ENCODE measurements at regions not wholly inside any gene's neighbourhood (a gene's known extent, or its start where the extent isn't known, plus 50 kb on each side); places are given as distances from the start of the nearest gene placed in this dataset.
"Not testable (repeated sequence)": the region's sequence is repeated elsewhere in the genome, so short reads cannot be mapped to it uniquely, and the experiment has no call there.

GRCh38 chr3:176623468-176624150 lies 573.7 kb downstream of the TBL1XR1 start:
- CTCF ChIA-PET, result no interaction called here
- intact Hi-C loops (cut with micrococcal nuclease), result no loop called here
- POLR2A ChIA-PET, result no interaction called here

DNA sequence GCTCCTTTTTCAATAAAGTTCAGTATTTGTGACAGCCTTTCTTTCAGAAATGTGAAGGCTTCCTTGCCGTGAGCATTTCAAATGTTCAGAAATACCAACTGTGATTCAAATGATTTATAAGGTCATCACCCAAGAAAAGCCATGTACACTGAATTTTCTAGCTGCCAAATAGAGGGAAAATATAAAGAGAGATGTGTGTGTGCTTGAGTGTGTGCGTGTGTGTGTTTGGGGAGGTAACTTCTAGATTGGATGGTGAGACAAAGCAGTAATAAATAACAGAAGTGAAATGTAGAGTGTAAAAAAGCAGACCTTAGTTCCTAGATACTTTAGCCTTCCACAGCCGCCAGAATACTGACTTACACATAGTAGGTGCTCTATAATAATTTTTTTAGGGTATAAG lies 577.4 kb downstream of the TBL1XR1 start:
- H3K36me3 Mint-ChIP-seq, result no peaks in the 10 kb centered on the region
- no peaks in the 10 kb centered on the region for H3K27me3 Mint-ChIP-seq
- no peak overlapping the region for H3K4me3 Mint-ChIP-seq
- H3K9me3 Mint-ChIP-seq, result no peaks in the 10 kb centered on the region
- ChIA-PET CTCF (no interaction called here), POLR2A (no interaction called here)
- intact Hi-C loops (cut with micrococcal nuclease), result no loop called here
- H3K27ac Mint-ChIP-seq, result no peak overlapping the region
- H3K4me1 Mint-ChIP-seq (ENCODE audit: low read depth), result no peaks in the 10 kb centered on the region
- no peak for DNase-seq

More at GRCh38 chr3:176623468-176624150, 573.7 kb downstream of the TBL1XR1 start:
- DNase-seq, result no peak
- Mint-ChIP-seq H3K4me3 (no peak overlapping the region), H3K4me1 (ENCODE audit: low read depth) (no peaks in the 10 kb centered on the region), H3K36me3 (no peaks in the 10 kb centered on the region), H3K27ac (no peak overlapping the region), H3K9me3 (no peaks in the 10 kb centered on the region), H3K27me3 (no peaks in the 10 kb centered on the region)

DNA sequence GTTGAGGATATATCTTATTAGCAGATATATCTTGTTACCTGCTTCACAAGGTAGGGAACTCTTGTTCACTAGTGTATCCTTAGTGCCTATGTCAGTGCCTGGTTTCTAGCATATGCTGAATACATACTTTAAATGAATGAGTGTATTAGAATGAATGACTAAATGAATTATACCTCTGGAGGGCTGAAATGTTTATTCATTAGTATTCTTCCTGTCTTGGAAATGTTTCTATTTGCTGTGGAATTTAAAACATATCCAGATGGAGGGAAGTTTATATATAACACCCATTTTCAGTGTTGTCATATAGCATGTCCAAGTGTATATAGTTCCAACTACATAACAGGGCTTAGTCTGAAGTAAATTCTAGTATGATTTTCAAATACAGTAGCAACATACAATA lies 581.5 kb downstream of the TBL1XR1 start:
- CTCF ChIA-PET, result no interaction called here
- H3K9me3 Mint-ChIP-seq, result no peaks in the 10 kb centered on the region
- no peak overlapping the region for H3K4me3 Mint-ChIP-seq

GRCh38 chr3:176611703-176612102 lies 585.6 kb downstream of the TBL1XR1 start:
- H3K36me3 Mint-ChIP-seq, result no peaks in the 10 kb centered on the region
- ChIA-PET CTCF (interaction anchor here (0.5 kb wide), 1 partner anchor 1414 kb away, joined by 3 read pairs; no protein-coding TSS in a partner anchor), POLR2A (no interaction called here)
- no peak overlapping the region for H3K4me3 Mint-ChIP-seq
- no peaks in the 10 kb centered on the region for H3K9me3 Mint-ChIP-seq
- no peaks in the 10 kb centered on the region for H3K4me1 Mint-ChIP-seq (ENCODE audit: low read depth)
- DNase-seq, result no peak
- H3K27ac Mint-ChIP-seq, result no peak overlapping the region
- intact Hi-C loops (cut with micrococcal nuclease), result no loop called here
- H3K27me3 Mint-ChIP-seq, result no peaks in the 10 kb centered on the region

More for the DNA sequence above, 581.5 kb downstream of the TBL1XR1 start:
- H3K27ac Mint-ChIP-seq, result no peak overlapping the region
- POLR2A ChIA-PET, result no interaction called here
- no peak for DNase-seq
- H3K4me1 Mint-ChIP-seq (ENCODE audit: low read depth), result no peaks in the 10 kb centered on the region
- H3K27me3 Mint-ChIP-seq, result no peaks in the 10 kb centered on the region
- no peaks in the 10 kb centered on the region for H3K36me3 Mint-ChIP-seq
- intact Hi-C loops (cut with micrococcal nuclease), result no loop called here

- ChIA-PET POLR2A (no interaction called here), CTCF (no interaction called here)
- peaks cover 3% of the 10 kb centered on the region for H3K9me3 Mint-ChIP-seq
- H3K36me3 Mint-ChIP-seq, result no peaks in the 10 kb centered on the region
- no peak overlapping the region for H3K27ac Mint-ChIP-seq
- no peaks in the 10 kb centered on the region for H3K4me1 Mint-ChIP-seq (ENCODE audit: low read depth)
- no peak overlapping the region for H3K4me3 Mint-ChIP-seq
- DNase-seq, result no peak
- no peaks in the 10 kb centered on the region for H3K27me3 Mint-ChIP-seq
- intact Hi-C loops (cut with micrococcal nuclease), result no loop called here
Observed at GRCh38 chr3:176609361-176609760, 587.9 kb downstream of the TBL1XR1 start.

GRCh38 chr3:176605553-176605952 lies 591.7 kb downstream of the TBL1XR1 start:
- H3K27ac Mint-ChIP-seq; intact Hi-C loops (cut with micrococcal nuclease); H3K9me3 Mint-ChIP-seq; POLR2A ChIA-PET; H3K4me1 Mint-ChIP-seq (ENCODE audit: low read depth); DNase-seq; CTCF ChIA-PET; H3K4me3 Mint-ChIP-seq; H3K27me3 Mint-ChIP-seq; H3K36me3 Mint-ChIP-seq: not testable (repeated sequence)

DNA sequence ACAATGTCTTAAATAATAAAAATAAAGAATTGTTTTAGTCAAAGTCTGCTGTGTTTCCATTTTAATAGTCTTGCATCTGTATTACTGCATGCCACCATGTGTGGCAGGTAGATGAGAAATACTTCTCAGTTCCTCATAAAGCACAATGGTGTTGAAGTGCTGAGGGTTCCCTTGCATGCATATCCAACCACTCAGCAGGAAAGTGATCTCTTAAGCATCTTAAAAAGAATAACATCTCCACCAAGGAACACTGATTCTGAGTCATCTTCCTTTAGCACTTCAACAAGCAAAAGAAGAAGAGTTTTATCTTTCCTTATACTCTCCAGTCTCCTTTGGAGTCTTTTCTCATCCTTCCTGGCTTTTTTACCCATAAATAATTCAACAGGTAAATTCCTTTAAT lies 602.0 kb downstream of the TBL1XR1 start:
- H3K27ac Mint-ChIP-seq, result no peak overlapping the region
- ChIA-PET POLR2A (no interaction called here), CTCF (no interaction called here)
- H3K4me3 Mint-ChIP-seq, result no peak overlapping the region
- intact Hi-C loops (cut with micrococcal nuclease), result no loop called here
- no peaks in the 10 kb centered on the region for H3K4me1 Mint-ChIP-seq (ENCODE audit: low read depth)
- DNase-seq, result no peak
- H3K36me3 Mint-ChIP-seq, result no peaks in the 10 kb centered on the region
- no peaks in the 10 kb centered on the region for H3K9me3 Mint-ChIP-seq
- H3K27me3 Mint-ChIP-seq, result no peaks in the 10 kb centered on the region

- POLR2A ChIA-PET, result no interaction called here
- H3K27me3 Mint-ChIP-seq, result no peaks in the 10 kb centered on the region
- CTCF ChIA-PET, result no interaction called here
- no peaks in the 10 kb centered on the region for H3K4me1 Mint-ChIP-seq (ENCODE audit: low read depth)
- no peaks in the 10 kb centered on the region for H3K36me3 Mint-ChIP-seq
- no peak for DNase-seq
- H3K27ac Mint-ChIP-seq, result no peak overlapping the region
- H3K4me3 Mint-ChIP-seq, result no peak overlapping the region
- H3K9me3 Mint-ChIP-seq, result no peaks in the 10 kb centered on the region
- intact Hi-C loops (cut with micrococcal nuclease), result no loop called here
Observed at GRCh38 chr3:176590722-176591121, 606.6 kb downstream of the TBL1XR1 start.

- Mint-ChIP-seq H3K36me3 (no peaks in the 10 kb centered on the region), H3K4me3 (no peak overlapping the region), H3K4me1 (ENCODE audit: low read depth) (no peaks in the 10 kb centered on the region), H3K27ac (no peak overlapping the region), H3K9me3 (no peaks in the 10 kb centered on the region), H3K27me3 (peaks cover 1% of the 10 kb centered on the region)
- CTCF ChIA-PET, result no interaction called here
- intact Hi-C loops (cut with micrococcal nuclease), result no loop called here
- DNase-seq, result no peak
- POLR2A ChIA-PET, result no interaction called here
Observed at GRCh38 chr3:176587089-176587488, 610.2 kb downstream of the TBL1XR1 start.

- Mint-ChIP-seq H3K27ac (no peak overlapping the region), H3K36me3 (no peaks in the 10 kb centered on the region), H3K27me3 (peaks cover 1% of the 10 kb centered on the region), H3K4me3 (no peak overlapping the region), H3K4me1 (ENCODE audit: low read depth) (no peaks in the 10 kb centered on the region), H3K9me3 (no peaks in the 10 kb centered on the region)
- ChIA-PET POLR2A (no interaction called here), CTCF (no interaction called here)
- DNase-seq, result no peak
- intact Hi-C loops (cut with micrococcal nuclease), result no loop called here
Observed at GRCh38 chr3:176584413-176585176, 612.7 kb downstream of the TBL1XR1 start.

DNA sequence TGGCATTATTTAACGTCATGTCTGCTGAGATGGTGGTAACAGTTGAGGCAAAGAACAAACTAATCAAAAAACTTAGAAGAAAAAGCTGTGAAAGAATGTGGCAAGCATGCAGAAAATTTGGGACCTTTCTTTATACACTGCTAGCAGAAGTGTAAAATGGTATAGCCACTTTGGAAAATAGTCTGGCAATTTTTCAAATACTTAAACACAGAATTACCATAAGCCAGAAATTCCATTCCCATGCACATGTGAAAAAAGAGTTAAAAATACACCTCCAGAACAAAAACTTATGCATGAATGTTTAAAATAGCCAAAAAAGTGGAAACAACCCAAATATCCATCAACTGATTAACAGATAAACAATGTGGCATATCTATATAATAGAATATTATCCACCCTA lies 613.3 kb downstream of the TBL1XR1 start:
- POLR2A ChIA-PET, result no interaction called here
- no peak overlapping the region for H3K4me3 Mint-ChIP-seq
- no peaks in the 10 kb centered on the region for H3K9me3 Mint-ChIP-seq
- no peaks in the 10 kb centered on the region for H3K36me3 Mint-ChIP-seq
- H3K27ac Mint-ChIP-seq, result no peak overlapping the region
- H3K4me1 Mint-ChIP-seq (ENCODE audit: low read depth), result no peaks in the 10 kb centered on the region
- CTCF ChIA-PET, result no interaction called here
- intact Hi-C loops (cut with micrococcal nuclease), result no loop called here
- DNase-seq, result no peak
- peaks cover 1% of the 10 kb centered on the region for H3K27me3 Mint-ChIP-seq

DNA sequence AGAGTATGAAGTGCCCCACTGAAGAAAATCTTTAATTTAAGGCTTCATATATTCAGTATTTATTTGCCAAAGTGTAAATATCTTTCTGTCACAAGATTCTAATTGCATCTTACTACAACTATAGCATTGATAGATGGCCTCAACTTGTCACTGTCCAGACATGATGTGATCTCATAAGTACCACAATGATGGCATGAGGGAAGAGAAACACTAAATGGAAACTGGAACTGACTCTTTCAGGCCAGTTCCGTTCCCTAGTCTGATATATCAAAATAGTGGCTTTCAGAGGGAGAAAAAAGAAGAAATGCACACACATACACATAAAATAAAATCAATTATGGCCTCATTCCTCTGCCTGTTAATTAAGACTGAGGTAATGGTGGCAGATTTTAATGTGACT lies 615.7 kb downstream of the TBL1XR1 start:
- no peak overlapping the region for H3K27ac Mint-ChIP-seq
- intact Hi-C loops (cut with micrococcal nuclease), result no loop called here
- POLR2A ChIA-PET, result no interaction called here
- H3K4me3 Mint-ChIP-seq, result no peak overlapping the region
- H3K9me3 Mint-ChIP-seq, result no peaks in the 10 kb centered on the region
- H3K27me3 Mint-ChIP-seq, result peaks cover 1% of the 10 kb centered on the region
- DNase-seq, result no peak
- CTCF ChIA-PET, result no interaction called here
- no peaks in the 10 kb centered on the region for H3K36me3 Mint-ChIP-seq
- H3K4me1 Mint-ChIP-seq (ENCODE audit: low read depth), result no peaks in the 10 kb centered on the region

DNA sequence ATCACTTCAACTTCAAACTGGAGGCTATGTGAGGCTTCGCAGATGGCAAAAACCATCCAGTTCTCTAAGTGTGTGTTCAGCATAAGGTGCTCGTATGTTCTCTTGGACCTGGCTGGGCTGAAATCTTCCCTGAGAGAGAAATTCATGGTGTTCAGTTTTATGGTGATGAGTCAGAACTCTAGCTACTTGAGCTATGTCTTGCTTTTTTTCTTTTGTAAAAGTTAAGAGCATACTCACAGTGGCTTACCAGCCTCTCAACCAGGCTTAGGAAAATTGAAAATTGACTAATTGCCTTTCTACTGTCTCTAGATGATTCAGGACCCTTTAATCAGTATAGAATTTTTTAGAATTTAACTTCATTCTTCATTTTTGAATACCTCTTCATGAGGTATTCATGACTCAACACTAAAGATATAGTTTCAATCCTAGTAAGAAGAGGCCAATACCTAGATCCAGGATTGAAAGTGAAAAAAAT lies 617.5 kb downstream of the TBL1XR1 start:
- no peaks in the 10 kb centered on the region for H3K36me3 Mint-ChIP-seq
- CTCF ChIA-PET, result no interaction called here
- no peaks in the 10 kb centered on the region for H3K9me3 Mint-ChIP-seq
- no peaks in the 10 kb centered on the region for H3K4me1 Mint-ChIP-seq (ENCODE audit: low read depth)
- H3K27ac Mint-ChIP-seq, result no peak overlapping the region
- intact Hi-C loops (cut with micrococcal nuclease), result no loop called here
- POLR2A ChIA-PET, result no interaction called here
- H3K4me3 Mint-ChIP-seq, result no peak overlapping the region
- H3K27me3 Mint-ChIP-seq, result peaks cover 1% of the 10 kb centered on the region
- no peak for DNase-seq
